ENCODE measurements at regions not wholly inside any gene's neighbourhood (a gene's known extent, or its start where the extent isn't known, plus 50 kb on each side); places are given as distances from the start of the nearest gene placed in this dataset.

- TF ChIP-seq PATZ1 (CRISPR knock-in tag; IDR thresholded peaks at IDR 0.05; ENCODE audit: borderline replicate concordance) = no peak
- no peak for TF ChIP-seq CREB5 (CRISPR knock-in tag; IDR thresholded peaks at IDR 0.05; ENCODE audit: low read depth)
- no peak for TF ChIP-seq ZFP30 (CRISPR knock-in tag; IDR thresholded peaks at IDR 0.05)
These were observed 227.0 kb upstream of the ECI2 start for GRCh38 chr6:4362326-4362725.

Measured in SK-N-SH treated with all-trans-retinoic acid at 6 μM for 48 hours (cell line).